SK-N-SH treated with all-trans-retinoic acid at 6 μM for 48 hours (cell line): ENCODE measurements at regions not wholly inside any gene's neighbourhood (a gene's known extent, or its start where the extent isn't known, plus 50 kb on each side); places are given as distances from the start of the nearest gene placed in this dataset.

Experiments
- ATAC-seq: fragments of 200-7000 bp; cut with Tn5 transposase; 3 replicates; pipeline ENCODE4 v1.9.1; 2020; ENCODE audit warnings: mild to moderate bottlenecking, moderate library complexity
- ARNTL ChIP-seq: fragments of 450-650 bp; formaldehyde crosslinking; IDR thresholded peaks from 2 replicates; pipeline ENCODE4 v1.5.0; 2020; ENCODE audit warnings: low read depth, mild to moderate bottlenecking, moderate library complexity, borderline replicate concordance
- BACH2 ChIP-seq: fragments of 250-450 bp; sonication (Bioruptor Pico); IDR thresholded peaks from 2 replicates; pipeline ENCODE4 v1.9.0; 2021; ENCODE audit warnings: mild to moderate bottlenecking, borderline replicate concordance
- CSDC2 ChIP-seq: fragments of 250-450 bp; sonication (Bioruptor Pico); IDR thresholded peaks from 2 replicates; pipeline ENCODE4 v1.5.0; 2020; ENCODE audit warnings: mild to moderate bottlenecking, moderate library complexity
- ESRRG ChIP-seq: fragments of 250-450 bp; sonication (Bioruptor Pico); IDR thresholded peaks from 2 replicates; pipeline ENCODE4 v1.6.1; 2021; ENCODE audit warnings: mild to moderate bottlenecking
- GLIS3 ChIP-seq: fragments of 250-450 bp; sonication (Bioruptor Pico); IDR thresholded peaks from 2 replicates; pipeline ENCODE4 v1.5.0; 2020; ENCODE audit warnings: mild to moderate bottlenecking, moderate library complexity
- ISL1 ChIP-seq: fragments of 250-450 bp; sonication (Bioruptor Pico); IDR thresholded peaks from 2 replicates; pipeline ENCODE4 v2.1.2; 2022; ENCODE audit warnings: mild to moderate bottlenecking, moderate library complexity
- OSR1 ChIP-seq: fragments of 250-450 bp; sonication (Bioruptor Pico); IDR thresholded peaks from 2 replicates; pipeline ENCODE4 v1.8.0; 2022; ENCODE audit warnings: moderate library complexity, mild to moderate bottlenecking, inconsistent platforms
- PPARA ChIP-seq: fragments of 250-450 bp; sonication (Bioruptor Pico); IDR thresholded peaks from 2 replicates; pipeline ENCODE4 v1.5.0; 2020; ENCODE audit warnings: mild to moderate bottlenecking, borderline replicate concordance
- RARB ChIP-seq: fragments of 250-450 bp; sonication (Bioruptor Pico); IDR thresholded peaks from 2 replicates; pipeline ENCODE4 v1.8.0; 2021; ENCODE audit warnings: mild to moderate bottlenecking, moderate library complexity
- SNAI2 ChIP-seq: fragments of 250-450 bp; sonication (Bioruptor Pico); IDR thresholded peaks from 2 replicates; pipeline ENCODE4 v1.5.0; 2020; ENCODE audit warnings: mild to moderate bottlenecking, moderate library complexity
- TCF4 ChIP-seq: fragments of 250-450 bp; sonication (Bioruptor Pico); IDR thresholded peaks from 2 replicates; pipeline ENCODE4 v1.8.0; 2021; ENCODE audit warnings: mild to moderate bottlenecking, moderate library complexity, borderline replicate concordance
- TOX ChIP-seq: fragments of 250-450 bp; sonication (Bioruptor Pico); IDR thresholded peaks from 2 replicates; pipeline ENCODE4 v1.8.0; 2021; ENCODE audit warnings: mild to moderate bottlenecking, moderate library complexity, borderline replicate concordance
- ZC3H10 ChIP-seq: fragments of 250-450 bp; sonication (Bioruptor Pico); IDR thresholded peaks from 2 replicates; pipeline ENCODE4 v1.5.1; 2021; ENCODE audit warnings: mild to moderate bottlenecking, moderate library complexity
- ZFP30 ChIP-seq: fragments of 450-650 bp; formaldehyde crosslinking; IDR thresholded peaks from 2 replicates; pipeline ENCODE4 v1.5.0; 2022; ENCODE audit warnings: mild to moderate bottlenecking, moderate library complexity
- ZNF565 ChIP-seq: fragments of 450-650 bp; formaldehyde crosslinking; conservative IDR thresholded peaks from 2 replicates; pipeline ENCODE4 v1.5.0; 2020; ENCODE audit warnings: low read depth, mild to moderate bottlenecking, moderate library complexity
- ZNF70 ChIP-seq: fragments of 450-650 bp; formaldehyde crosslinking; IDR thresholded peaks from 2 replicates; pipeline ENCODE4 v1.5.0; 2020; ENCODE audit warnings: mild to moderate bottlenecking, moderate library complexity
- ZNF8 ChIP-seq: fragments of 450-650 bp; formaldehyde crosslinking; IDR thresholded peaks from 2 replicates; pipeline ENCODE4 v1.5.0; 2020; ENCODE audit warnings: mild to moderate bottlenecking, moderate library complexity
- TF ChIP-seq, protein P1 (sequence below): fragments of 250-450 bp; sonication (Bioruptor Pico); IDR thresholded peaks from 2 replicates; pipeline ENCODE4 v1.5.1; 2021; ENCODE audit warnings: mild to moderate bottlenecking, moderate library complexity
- TF ChIP-seq, protein P2 (sequence below): fragments of 250-450 bp; sonication (Bioruptor Pico); IDR thresholded peaks from 2 replicates; pipeline ENCODE4 v1.5.0; 2020; ENCODE audit warnings: mild to moderate bottlenecking, moderate library complexity
- TF ChIP-seq, protein P3 (sequence below): fragments of 250-450 bp; sonication (Bioruptor Pico); IDR thresholded peaks from 2 replicates; pipeline ENCODE4 v1.5.1; 2020; ENCODE audit warnings: low read depth, mild to moderate bottlenecking, moderate library complexity
- TF ChIP-seq, protein P4 (sequence below): fragments of 250-450 bp; sonication (Bioruptor Pico); IDR thresholded peaks from 2 replicates; pipeline ENCODE4 v1.8.0; 2021; ENCODE audit warnings: low read depth, mild to moderate bottlenecking, moderate library complexity, borderline replicate concordance

DNA sequence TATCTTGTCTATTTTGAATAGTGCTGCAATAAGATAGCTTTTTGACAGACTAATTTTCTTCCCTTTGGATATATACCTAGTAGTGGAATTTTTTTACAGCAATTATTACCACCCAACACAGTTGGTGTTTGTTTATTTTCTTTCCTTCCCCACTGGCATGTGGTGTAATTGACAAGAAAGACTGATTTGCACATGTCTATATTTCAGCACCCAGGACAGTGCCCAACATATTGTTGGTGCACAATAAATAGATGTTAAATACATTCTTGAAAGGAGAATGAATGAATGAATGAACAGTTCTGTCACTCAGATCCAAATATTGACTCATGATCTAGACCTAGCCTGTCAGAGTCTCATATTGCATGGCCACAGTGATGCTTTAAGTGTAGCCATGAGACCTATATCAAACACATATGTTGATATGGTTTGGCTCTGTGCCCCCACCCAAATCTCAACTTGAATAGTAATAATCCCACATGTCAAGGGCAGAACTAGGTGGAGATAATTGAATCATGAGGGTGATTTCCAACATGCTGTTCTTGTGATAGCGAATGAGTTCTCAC, 538.2 kb downstream of the NYAP2 start:
- no peak for TF ChIP-seq GLIS3 (CRISPR knock-in tag)
- TF ChIP-seq ESRRG (CRISPR knock-in tag) = no peak
- no peak for TF ChIP-seq BACH2 (CRISPR knock-in tag)
- TF ChIP-seq ISL1 (CRISPR knock-in tag) = no peak
- no peak for TF ChIP-seq OSR1 (CRISPR knock-in tag)
- no peak for TF ChIP-seq ZFP30 (CRISPR knock-in tag)
- TF ChIP-seq SNAI2 (CRISPR knock-in tag) = no peak
- TF ChIP-seq TCF4 = no peak
- TF ChIP-seq, all 23 proteins: peak for 0
- ATAC-seq = no peak

DNA sequence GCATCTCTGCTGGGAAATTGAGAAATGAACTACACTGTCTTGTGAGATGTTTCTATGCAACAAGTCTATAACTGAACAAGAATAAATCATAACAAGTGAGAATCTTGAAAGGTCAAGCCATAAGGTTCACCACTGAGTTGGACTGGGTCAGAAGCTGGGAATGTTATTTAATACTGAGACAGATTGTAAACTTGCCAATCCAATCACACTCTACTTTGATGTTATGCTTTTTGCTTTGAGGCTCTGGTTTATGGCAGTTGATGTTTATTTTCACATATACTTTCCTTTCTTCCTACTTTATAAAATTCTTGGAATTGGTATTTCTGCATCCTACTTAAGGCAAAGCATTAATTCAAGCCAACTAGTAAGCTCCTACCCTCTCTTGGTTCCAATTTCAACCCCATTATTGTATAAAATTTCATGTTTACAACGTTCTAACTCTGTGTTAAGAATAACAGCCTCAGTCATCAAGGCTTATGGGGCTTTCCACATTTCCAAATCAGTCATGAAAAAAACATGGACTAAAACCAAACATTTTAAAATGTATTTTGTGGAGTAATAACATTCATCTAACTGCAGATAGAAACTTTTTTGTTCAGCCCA, 533.4 kb downstream of the NYAP2 start:
- no peak for TF ChIP-seq RARB
- no peak for TF ChIP-seq TOX (CRISPR knock-in tag)
- TF ChIP-seq BACH2 (CRISPR knock-in tag) = no peak
- no peak for TF ChIP-seq CSDC2
- TF ChIP-seq ZC3H10 = no peak
- TF ChIP-seq GLIS3 (CRISPR knock-in tag) = no peak
- TF ChIP-seq ISL1 (CRISPR knock-in tag) = no peak
- no peak for TF ChIP-seq TCF4
- TF ChIP-seq, protein P1, sequence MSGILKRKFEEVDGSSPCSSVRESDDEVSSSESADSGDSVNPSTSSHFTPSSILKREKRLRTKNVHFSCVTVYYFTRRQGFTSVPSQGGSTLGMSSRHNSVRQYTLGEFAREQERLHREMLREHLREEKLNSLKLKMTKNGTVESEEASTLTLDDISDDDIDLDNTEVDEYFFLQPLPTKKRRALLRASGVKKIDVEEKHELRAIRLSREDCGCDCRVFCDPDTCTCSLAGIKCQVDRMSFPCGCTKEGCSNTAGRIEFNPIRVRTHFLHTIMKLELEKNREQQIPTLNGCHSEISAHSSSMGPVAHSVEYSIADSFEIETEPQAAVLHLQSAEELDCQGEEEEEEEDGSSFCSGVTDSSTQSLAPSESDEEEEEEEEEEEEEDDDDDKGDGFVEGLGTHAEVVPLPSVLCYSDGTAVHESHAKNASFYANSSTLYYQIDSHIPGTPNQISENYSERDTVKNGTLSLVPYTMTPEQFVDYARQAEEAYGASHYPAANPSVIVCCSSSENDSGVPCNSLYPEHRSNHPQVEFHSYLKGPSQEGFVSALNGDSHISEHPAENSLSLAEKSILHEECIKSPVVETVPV (CRISPR knock-in tag) = no peak
- TF ChIP-seq ZNF565 (CRISPR knock-in tag) = no peak
- no peak for TF ChIP-seq ESRRG (CRISPR knock-in tag)
- no peak for TF ChIP-seq ZFP30 (CRISPR knock-in tag)
- TF ChIP-seq ARNTL = no peak
- no peak for TF ChIP-seq ZNF70
- TF ChIP-seq, protein P2, sequence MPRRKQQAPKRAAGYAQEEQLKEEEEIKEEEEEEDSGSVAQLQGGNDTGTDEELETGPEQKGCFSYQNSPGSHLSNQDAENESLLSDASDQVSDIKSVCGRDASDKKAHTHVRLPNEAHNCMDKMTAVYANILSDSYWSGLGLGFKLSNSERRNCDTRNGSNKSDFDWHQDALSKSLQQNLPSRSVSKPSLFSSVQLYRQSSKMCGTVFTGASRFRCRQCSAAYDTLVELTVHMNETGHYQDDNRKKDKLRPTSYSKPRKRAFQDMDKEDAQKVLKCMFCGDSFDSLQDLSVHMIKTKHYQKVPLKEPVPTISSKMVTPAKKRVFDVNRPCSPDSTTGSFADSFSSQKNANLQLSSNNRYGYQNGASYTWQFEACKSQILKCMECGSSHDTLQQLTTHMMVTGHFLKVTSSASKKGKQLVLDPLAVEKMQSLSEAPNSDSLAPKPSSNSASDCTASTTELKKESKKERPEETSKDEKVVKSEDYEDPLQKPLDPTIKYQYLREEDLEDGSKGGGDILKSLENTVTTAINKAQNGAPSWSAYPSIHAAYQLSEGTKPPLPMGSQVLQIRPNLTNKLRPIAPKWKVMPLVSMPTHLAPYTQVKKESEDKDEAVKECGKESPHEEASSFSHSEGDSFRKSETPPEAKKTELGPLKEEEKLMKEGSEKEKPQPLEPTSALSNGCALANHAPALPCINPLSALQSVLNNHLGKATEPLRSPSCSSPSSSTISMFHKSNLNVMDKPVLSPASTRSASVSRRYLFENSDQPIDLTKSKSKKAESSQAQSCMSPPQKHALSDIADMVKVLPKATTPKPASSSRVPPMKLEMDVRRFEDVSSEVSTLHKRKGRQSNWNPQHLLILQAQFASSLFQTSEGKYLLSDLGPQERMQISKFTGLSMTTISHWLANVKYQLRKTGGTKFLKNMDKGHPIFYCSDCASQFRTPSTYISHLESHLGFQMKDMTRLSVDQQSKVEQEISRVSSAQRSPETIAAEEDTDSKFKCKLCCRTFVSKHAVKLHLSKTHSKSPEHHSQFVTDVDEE (CRISPR knock-in tag) = no peak
- TF ChIP-seq, protein P3, sequence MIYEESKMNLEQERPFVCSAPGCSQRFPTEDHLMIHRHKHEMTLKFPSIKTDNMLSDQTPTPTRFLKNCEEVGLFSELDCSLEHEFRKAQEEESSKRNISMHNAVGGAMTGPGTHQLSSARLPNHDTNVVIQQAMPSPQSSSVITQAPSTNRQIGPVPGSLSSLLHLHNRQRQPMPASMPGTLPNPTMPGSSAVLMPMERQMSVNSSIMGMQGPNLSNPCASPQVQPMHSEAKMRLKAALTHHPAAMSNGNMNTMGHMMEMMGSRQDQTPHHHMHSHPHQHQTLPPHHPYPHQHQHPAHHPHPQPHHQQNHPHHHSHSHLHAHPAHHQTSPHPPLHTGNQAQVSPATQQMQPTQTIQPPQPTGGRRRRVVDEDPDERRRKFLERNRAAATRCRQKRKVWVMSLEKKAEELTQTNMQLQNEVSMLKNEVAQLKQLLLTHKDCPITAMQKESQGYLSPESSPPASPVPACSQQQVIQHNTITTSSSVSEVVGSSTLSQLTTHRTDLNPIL (CRISPR knock-in tag) = no peak
- TF ChIP-seq, protein P4, sequence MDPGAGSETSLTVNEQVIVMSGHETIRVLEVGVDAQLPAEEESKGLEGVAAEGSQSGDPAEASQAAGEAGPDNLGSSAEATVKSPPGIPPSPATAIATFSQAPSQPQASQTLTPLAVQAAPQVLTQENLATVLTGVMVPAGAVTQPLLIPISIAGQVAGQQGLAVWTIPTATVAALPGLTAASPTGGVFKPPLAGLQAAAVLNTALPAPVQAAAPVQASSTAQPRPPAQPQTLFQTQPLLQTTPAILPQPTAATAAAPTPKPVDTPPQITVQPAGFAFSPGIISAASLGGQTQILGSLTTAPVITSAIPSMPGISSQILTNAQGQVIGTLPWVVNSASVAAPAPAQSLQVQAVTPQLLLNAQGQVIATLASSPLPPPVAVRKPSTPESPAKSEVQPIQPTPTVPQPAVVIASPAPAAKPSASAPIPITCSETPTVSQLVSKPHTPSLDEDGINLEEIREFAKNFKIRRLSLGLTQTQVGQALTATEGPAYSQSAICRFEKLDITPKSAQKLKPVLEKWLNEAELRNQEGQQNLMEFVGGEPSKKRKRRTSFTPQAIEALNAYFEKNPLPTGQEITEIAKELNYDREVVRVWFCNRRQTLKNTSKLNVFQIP (CRISPR knock-in tag) = no peak
- no peak for ATAC-seq

DNA sequence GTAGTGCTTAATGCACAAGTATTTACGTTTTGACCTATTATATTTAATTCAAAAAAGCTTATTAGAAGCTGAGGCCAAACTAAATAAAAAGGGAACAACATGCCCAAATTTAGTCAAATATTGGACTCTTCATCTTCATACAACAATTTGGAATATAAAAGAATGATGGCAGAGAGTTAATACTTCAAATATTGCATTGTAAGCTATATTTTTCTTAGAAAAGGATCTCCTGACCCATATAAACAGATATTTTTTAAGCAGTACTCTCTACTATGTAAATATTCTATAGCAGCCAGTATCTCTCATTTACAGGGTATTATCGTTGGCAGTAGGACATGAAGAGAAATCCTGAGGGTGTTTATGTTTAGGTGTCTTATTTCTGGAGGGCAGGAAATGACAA, 531.2 kb downstream of the NYAP2 start:
- no peak for ATAC-seq
- TF ChIP-seq, protein P3 (CRISPR knock-in tag) = no peak
- TF ChIP-seq, protein P2 (CRISPR knock-in tag) = no peak
- TF ChIP-seq PPARA (CRISPR knock-in tag) (no peak), ZNF565 (CRISPR knock-in tag) (no peak), ZNF8 (no peak), CSDC2 (no peak), TOX (CRISPR knock-in tag) (no peak), OSR1 (CRISPR knock-in tag) (no peak), SNAI2 (CRISPR knock-in tag) (no peak)
- TF ChIP-seq, protein P4 (CRISPR knock-in tag) = no peak
